ENCODE measurements at regions not wholly inside any gene's neighbourhood (a gene's known extent, or its start where the extent isn't known, plus 50 kb on each side); places are given as distances from the start of the nearest gene placed in this dataset.

DNA sequence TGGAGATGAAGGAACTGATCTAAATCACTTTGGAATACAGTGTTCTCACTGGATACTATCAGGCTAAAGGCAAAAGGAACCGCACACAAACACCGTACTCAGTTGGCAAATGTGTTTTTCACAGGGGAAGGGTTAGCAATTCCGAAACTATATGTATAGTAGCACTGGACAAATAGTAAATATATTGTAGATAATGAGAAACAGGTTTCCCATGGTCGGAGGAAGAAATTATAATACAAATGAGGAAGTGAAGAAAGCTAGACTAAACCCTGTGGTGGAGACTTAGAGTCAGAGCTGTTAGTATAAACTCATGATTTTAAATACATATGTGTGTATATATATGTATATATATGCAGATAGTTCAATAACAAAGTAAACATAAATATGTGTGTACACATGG lies 414.1 kb upstream of the SALL1 start:
- H3K27me3 ChIP-seq (replicated peaks in 1 of 7), result no peaks in the 10 kb centered on the region
- TF ChIP-seq POLR2AphosphoS5 (IDR thresholded peaks at IDR 0.05) (no peak), POLR2A (IDR thresholded peaks at IDR 0.05) (no peak)
- TF ChIP-seq, protein P1, sequence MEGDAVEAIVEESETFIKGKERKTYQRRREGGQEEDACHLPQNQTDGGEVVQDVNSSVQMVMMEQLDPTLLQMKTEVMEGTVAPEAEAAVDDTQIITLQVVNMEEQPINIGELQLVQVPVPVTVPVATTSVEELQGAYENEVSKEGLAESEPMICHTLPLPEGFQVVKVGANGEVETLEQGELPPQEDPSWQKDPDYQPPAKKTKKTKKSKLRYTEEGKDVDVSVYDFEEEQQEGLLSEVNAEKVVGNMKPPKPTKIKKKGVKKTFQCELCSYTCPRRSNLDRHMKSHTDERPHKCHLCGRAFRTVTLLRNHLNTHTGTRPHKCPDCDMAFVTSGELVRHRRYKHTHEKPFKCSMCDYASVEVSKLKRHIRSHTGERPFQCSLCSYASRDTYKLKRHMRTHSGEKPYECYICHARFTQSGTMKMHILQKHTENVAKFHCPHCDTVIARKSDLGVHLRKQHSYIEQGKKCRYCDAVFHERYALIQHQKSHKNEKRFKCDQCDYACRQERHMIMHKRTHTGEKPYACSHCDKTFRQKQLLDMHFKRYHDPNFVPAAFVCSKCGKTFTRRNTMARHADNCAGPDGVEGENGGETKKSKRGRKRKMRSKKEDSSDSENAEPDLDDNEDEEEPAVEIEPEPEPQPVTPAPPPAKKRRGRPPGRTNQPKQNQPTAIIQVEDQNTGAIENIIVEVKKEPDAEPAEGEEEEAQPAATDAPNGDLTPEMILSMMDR (IDR thresholded peaks at IDR 0.05 in 8 of 11, conservative IDR thresholded peaks at IDR 0.05 in 3 of 11), result no peak
- no peak overlapping the region for H3K4me3 ChIP-seq
- no peaks in the 10 kb centered on the region for H3K4me1 ChIP-seq
- no peak for DNase-seq
- intact Hi-C loops (cut with DNase I; ENCODE audit: low total_unique reads), result no loop called here
- peaks cover 0 to 7% (median 2%) of the 10 kb centered on the region in 8 donors for H3K9me3 ChIP-seq
- no peaks in the 10 kb centered on the region for H3K36me3 ChIP-seq
- WGBS, 5 donors, result 59 to 73% (median 72%) methylated on average over 4 of the region's 4 CpGs
- no peak overlapping the region for H3K27ac ChIP-seq

DNA sequence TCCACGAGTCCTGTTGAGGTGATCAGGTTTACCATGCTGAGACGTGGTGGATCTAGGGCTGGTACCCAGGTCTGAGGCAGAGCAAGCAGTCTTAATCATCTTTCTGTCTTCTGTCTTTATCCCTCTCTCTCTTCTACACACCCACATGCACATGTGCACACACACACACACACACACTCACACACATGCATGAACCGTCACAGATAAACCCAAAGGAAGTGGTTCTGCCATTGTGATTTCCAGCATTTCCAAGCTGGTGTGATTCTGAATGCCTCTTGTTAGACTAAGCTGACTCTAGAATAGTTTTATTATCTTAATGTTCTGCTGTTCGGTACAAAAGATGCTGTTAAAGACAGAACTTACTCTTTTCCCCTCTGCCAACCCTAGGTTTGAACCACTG lies 411.8 kb upstream of the SALL1 start:
- no peak for DNase-seq

DNA sequence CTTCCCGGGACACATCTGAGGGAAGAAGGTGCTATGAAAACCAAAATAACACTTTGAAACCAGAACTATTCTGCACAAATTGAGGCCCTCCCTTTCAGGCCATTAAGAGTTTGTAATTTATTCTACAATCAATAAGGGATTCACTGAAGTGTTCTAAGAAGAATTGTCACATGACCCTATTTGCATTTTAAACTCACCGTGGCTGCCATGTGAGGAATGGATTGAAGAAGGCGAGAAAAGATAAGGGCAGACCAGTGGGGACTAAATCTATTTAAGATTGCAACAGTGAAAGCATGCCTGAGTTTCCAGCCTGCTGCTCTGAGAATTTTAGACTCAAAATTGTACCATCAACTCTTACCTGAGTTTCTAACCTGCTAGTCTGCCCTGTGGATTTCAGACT lies 408.8 kb upstream of the SALL1 start:
- no peaks in the 10 kb centered on the region for H3K4me1 ChIP-seq
- no peaks in the 10 kb centered on the region for H3K27me3 ChIP-seq (replicated peaks in 1 of 7)
- H3K36me3 ChIP-seq, result no peaks in the 10 kb centered on the region
- TF ChIP-seq, protein P1 (IDR thresholded peaks at IDR 0.05 in 8 of 11, conservative IDR thresholded peaks at IDR 0.05 in 3 of 11), result no peak
- no peak for TF ChIP-seq POLR2A (IDR thresholded peaks at IDR 0.05)
- no peak for TF ChIP-seq POLR2AphosphoS5 (IDR thresholded peaks at IDR 0.05)
- intact Hi-C loops (cut with DNase I; ENCODE audit: low total_unique reads), result no loop called here
- no peak for DNase-seq
- H3K27ac ChIP-seq, result no peak overlapping the region
- peaks cover 0 to 5% (median 0%) of the 10 kb centered on the region in 8 donors for H3K9me3 ChIP-seq
- no peak overlapping the region for H3K4me3 ChIP-seq
- 61 to 84% (median 80%) methylated on average over 3 of the region's 3 CpGs for WGBS, 5 donors

More for the DNA sequence above, 411.8 kb upstream of the SALL1 start:
- no peaks in the 10 kb centered on the region for H3K36me3 ChIP-seq
- 52 to 95% (median 59%) methylated on average over 4 of the region's 4 CpGs for WGBS, 5 donors
- peaks cover 0 to 7% (median 2%) of the 10 kb centered on the region in 8 donors for H3K9me3 ChIP-seq
- no peak overlapping the region for H3K27ac ChIP-seq
- H3K4me1 ChIP-seq, result no peaks in the 10 kb centered on the region
- TF ChIP-seq, protein P1 (IDR thresholded peaks at IDR 0.05 in 8 of 11, conservative IDR thresholded peaks at IDR 0.05 in 3 of 11), result no peak
- TF ChIP-seq POLR2A (IDR thresholded peaks at IDR 0.05) (no peak), POLR2AphosphoS5 (IDR thresholded peaks at IDR 0.05) (no peak)
- no peak overlapping the region for H3K4me3 ChIP-seq
- no peaks in the 10 kb centered on the region for H3K27me3 ChIP-seq (replicated peaks in 1 of 7)
- intact Hi-C loops (cut with DNase I; ENCODE audit: low total_unique reads), result no loop called here

DNA sequence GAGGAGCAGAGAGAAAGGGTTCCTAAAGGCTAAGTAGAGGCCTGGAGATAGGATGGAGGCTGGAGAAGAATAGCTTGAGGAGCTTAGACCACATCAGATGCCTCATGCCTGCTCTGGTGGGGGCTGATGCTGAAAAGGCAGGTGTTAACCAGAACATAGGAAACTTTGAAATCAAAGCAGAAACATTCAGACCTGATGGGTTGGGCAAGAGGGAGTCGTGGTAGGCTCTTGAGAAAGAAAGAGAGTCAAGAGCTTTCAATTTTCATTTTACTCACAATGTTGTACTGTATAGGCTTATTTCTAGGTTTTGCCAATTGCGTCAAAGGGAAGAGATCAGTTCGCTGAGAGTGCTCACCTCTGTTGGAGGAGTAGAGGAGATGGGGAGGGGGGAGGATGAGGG lies 406.6 kb upstream of the SALL1 start:
- H3K4me3 ChIP-seq, result no peak overlapping the region
- TF ChIP-seq, protein P1 (IDR thresholded peaks at IDR 0.05 in 8 of 11, conservative IDR thresholded peaks at IDR 0.05 in 3 of 11), result no peak
- no peak for TF ChIP-seq POLR2A (IDR thresholded peaks at IDR 0.05)
- no peak for TF ChIP-seq POLR2AphosphoS5 (IDR thresholded peaks at IDR 0.05)
- WGBS, 5 donors, result 71 to 78% (median 74%) methylated on average over 3 of the region's 3 CpGs

More for the DNA sequence above, 406.6 kb upstream of the SALL1 start:
- Histone ChIP-seq H3K9me3 (peaks cover 0 to 3% (median 0%) of the 10 kb centered on the region in 8 donors), H3K27me3 (replicated peaks in 1 of 7) (no peaks in the 10 kb centered on the region), H3K4me1 (no peaks in the 10 kb centered on the region), H3K36me3 (no peaks in the 10 kb centered on the region), H3K27ac (no peak overlapping the region)
- DNase-seq, result no peak
- intact Hi-C loops (cut with DNase I; ENCODE audit: low total_unique reads), result no loop called here
